HepG2 (cell line): ENCODE measurements at regions not wholly inside any gene's neighbourhood (a gene's known extent, or its start where the extent isn't known, plus 50 kb on each side); places are given as distances from the start of the nearest gene placed in this dataset.

Experiments used
- ATAC-seq: fragments of 200-7000 bp; cut with Tn5 transposase; 3 replicates; pipeline ENCODE4 v1.9.1; 2020; ENCODE audit warnings: mild to moderate bottlenecking, moderate library complexity
- BruUV-seq: library from RNA; stranded (reverse); fragments of 400-500 nt; replicated peaks from 2 replicates; lab custom pipeline; 2021; lab: Mats Ljungman, UMichigan
- CTCF ChIA-PET: fragments of 300-600 bp; formaldehyde crosslinking; extraction: SDS; loops from one replicate; lab custom pipeline; 2021; ENCODE audit warnings: low total read pairs, inconsistent platforms, low intra/inter-chr PET ratio; lab: Yijun Ruan, JAX
- POLR2A ChIA-PET: fragments of 350-600 bp; sonication (Branson Sonifier 250); formaldehyde crosslinking; loops from one replicate; lab custom pipeline; 2020; ENCODE audit warnings: antibody characterized with exemption, inconsistent platforms; lab: Yijun Ruan, JAX
- DNase-seq: peaks from one replicate; pipeline ENCODE4 v3.0.0-alpha.2; 2015; ENCODE audit warnings: low spot score
- FAIRE-seq: peaks from 3 replicates; lab custom pipeline; 2011; peaks lifted over from hg19 to GRCh38; lab: Jason Lieb, UNC
- H2AFZ ChIP-seq: one replicate; pipeline ENCODE4 v1.6.1; 2011; ENCODE audit warnings: low read length, inconsistent platforms
- H3K27ac ChIP-seq: fragments of 300-600 bp; 3 replicates; pipeline ENCODE4 v1.8.0; 2011; ENCODE audit warnings: mixed run types, mild to moderate bottlenecking, mixed read lengths, low read length, inconsistent platforms; ENCODE audit not compliant: insufficient read depth; ENCODE audit errors: extremely low read length
- H3K27me3 ChIP-seq, 2 experiments: fragments of 200-600 bp in 1 of 2; 2 replicates in 1 of 2; 3 replicates in 1 of 2; pipeline versions ENCODE4 v1.6.0 to v1.8.0; 2011; ENCODE audit warnings: low read length in 2 of 2, mild to moderate bottlenecking in 2 of 2, moderate library complexity in 2 of 2, inconsistent platforms in 1 of 2; ENCODE audit not compliant: insufficient read depth in 2 of 2, control insufficient read depth in 1 of 2
- H3K36me3 ChIP-seq, 2 experiments: fragments of 200-600 bp in 1 of 2; replicated peaks in 1 of 2; 2 replicates in 1 of 2; 3 replicates in 1 of 2; pipeline versions ENCODE4 v1.5.1 to v1.8.0; 2011; ENCODE audit warnings: low read length in 2 of 2, inconsistent platforms in 1 of 2; ENCODE audit not compliant: insufficient read depth in 2 of 2, control insufficient read depth in 1 of 2
- H3K4me1 ChIP-seq: 2 replicates; pipeline ENCODE4 v1.5.1; 2012; ENCODE audit warnings: low read length, inconsistent platforms; ENCODE audit not compliant: insufficient read depth
- H3K4me2 ChIP-seq: 2 replicates; pipeline ENCODE4 v1.6.0; 2011; ENCODE audit warnings: low read depth, low read length, inconsistent platforms
- H3K4me3 ChIP-seq, 3 experiments: fragments of 200-600 bp in 1 of 3; sonication (generic), shearing (Covaris generic) in 1 of 3; replicated peaks in 1 of 3; 2 replicates each; pipeline ENCODE4 v1.5.1; 2011 to 2016; ENCODE audit warnings: low read length in 3 of 3, inconsistent platforms in 2 of 3, low read depth in 2 of 3, mild to moderate bottlenecking in 2 of 3, control low read depth in 1 of 3, mixed read lengths in 1 of 3; ENCODE audit not compliant: insufficient read depth in 1 of 3
- H3K79me2 ChIP-seq: one replicate; pipeline ENCODE4 v1.6.1; 2011; ENCODE audit warnings: low read length, inconsistent platforms; ENCODE audit not compliant: insufficient read depth
- H3K9ac ChIP-seq: 2 replicates; pipeline ENCODE4 v1.6.0; 2011; ENCODE audit warnings: mild to moderate bottlenecking, low read depth, low read length, inconsistent platforms; ENCODE audit not compliant: insufficient read depth
- H3K9me3 ChIP-seq: 2 replicates; pipeline ENCODE4 v1.5.1; 2012; ENCODE audit warnings: mild to moderate bottlenecking, low read length
- H4K20me1 ChIP-seq: 2 replicates; pipeline ENCODE4 v1.6.0; 2011; ENCODE audit warnings: inconsistent platforms, mild to moderate bottlenecking, low read length, moderate library complexity; ENCODE audit not compliant: insufficient read depth
- EZH2 ChIP-seq: conservative IDR thresholded peaks from 2 replicates; pipeline ENCODE4 v1.6.1; 2012; ENCODE audit warnings: mild to moderate bottlenecking, low read depth, low read length, moderate library complexity
- GABPA ChIP-seq, 2 experiments: IDR thresholded peaks; 2 replicates each; pipeline ENCODE4 v1.6.1; 2011 to 2016; ENCODE audit warnings: low read depth in 2 of 2, low read length in 1 of 2, missing biosample characterization in 1 of 2, missing genetic modification characterization in 1 of 2
- LCORL ChIP-seq, 2 experiments: fragments of 450-650 bp in 1 of 2; sonication (generic) in 1 of 2; formaldehyde crosslinking in 1 of 2; IDR thresholded peaks; 2 replicates each; pipeline versions ENCODE4 v1.5.0 to v1.6.1; 2017 to 2020; ENCODE audit warnings: antibody characterized with exemption in 1 of 2, missing genetic modification reagents in 1 of 2
- MLXIP ChIP-seq: sonication (generic); formaldehyde crosslinking; IDR thresholded peaks from 2 replicates; pipeline ENCODE4 v1.9.0; 2021; ENCODE audit warnings: missing genetic modification reagents, borderline replicate concordance
- NFYB ChIP-seq: sonication (generic); formaldehyde crosslinking; IDR thresholded peaks from 2 replicates; pipeline ENCODE4 v1.4.0; 2020; ENCODE audit warnings: missing genetic modification reagents
- RBM39 ChIP-seq: fragments of 200-400 bp; formaldehyde crosslinking; IDR thresholded peaks from one replicate; pipeline ENCODE4 v1.6.1; 2018; ENCODE audit warnings: antibody characterized with exemption, mild to moderate bottlenecking, low read depth, low read length; ENCODE audit not compliant: poor library complexity, severe bottlenecking
- SKIL ChIP-seq: sonication (generic); formaldehyde crosslinking; IDR thresholded peaks from 2 replicates; pipeline ENCODE4 v1.8.0; 2022; ENCODE audit warnings: missing genetic modification reagents, mild to moderate bottlenecking, moderate library complexity, borderline replicate concordance
- ZBED4 ChIP-seq: sonication (generic); formaldehyde crosslinking; IDR thresholded peaks from 2 replicates; pipeline ENCODE4 v1.4.0; 2020; ENCODE audit warnings: missing genetic modification reagents, borderline replicate concordance
- in situ Hi-C: cut with HindIII; loops from 2 replicates; pipeline ENCODE4 v1.10.0; 2017; ENCODE audit warnings: low pct_unique_long_range_greater_than_20kb; ENCODE audit not compliant: extremely low pct_ligation_motif_present
- intact Hi-C: fragments of 100-400 bp; cut with micrococcal nuclease; formaldehyde crosslinking; loops from one replicate; pipeline ENCODE4 v1.10.0; 2022; ENCODE audit not compliant: unreplicated experiment
- TF ChIP-seq, protein P1 (sequence below): sonication (generic); formaldehyde crosslinking; IDR thresholded peaks from 2 replicates; pipeline ENCODE4 v1.4.0; 2020; ENCODE audit warnings: mild to moderate bottlenecking, missing genetic modification reagents

DNA sequence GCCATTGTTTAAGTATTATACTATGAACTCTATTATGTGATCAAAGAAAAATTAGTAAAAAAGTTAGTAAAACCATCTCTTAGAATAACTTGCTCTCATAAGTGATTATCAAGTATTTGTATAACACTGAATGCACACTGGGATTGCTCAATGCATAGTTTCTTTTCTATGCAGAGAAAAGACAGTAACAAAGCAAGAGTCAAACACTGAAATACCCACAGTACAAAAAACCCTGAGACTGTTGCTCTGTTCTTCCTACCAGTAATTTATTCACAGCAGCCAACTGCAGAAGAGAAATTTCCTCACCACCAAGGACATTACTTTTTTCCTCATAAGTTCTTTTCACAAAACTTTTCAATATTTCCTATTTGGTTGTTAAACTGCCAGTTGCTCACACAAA, 634.4 kb downstream of the DTWD2 start:
- no peaks in the 10 kb centered on the region for H3K36me3 ChIP-seq
- in situ Hi-C loops (no loop called here), intact Hi-C loops (no loop called here)
- DNase-seq: no peak
- H3K27me3 ChIP-seq: no peaks in the 10 kb centered on the region
- no peak for ATAC-seq
- ChIA-PET POLR2A (no interaction called here), CTCF (no interaction called here)
- FAIRE-seq: no peak
- no TSS peak for BruUV-seq
- no peaks in the 10 kb centered on the region for H3K79me2 ChIP-seq
- H3K4me1 ChIP-seq: no peaks in the 10 kb centered on the region
- H3K4me2 ChIP-seq: no peak overlapping the region
- no peak overlapping the region for H3K9ac ChIP-seq
- H4K20me1 ChIP-seq: no peaks in the 10 kb centered on the region
- no peak overlapping the region for H3K27ac ChIP-seq
- H3K4me3 ChIP-seq: no peak overlapping the region
- H3K9me3 ChIP-seq: no peaks in the 10 kb centered on the region
- no peak overlapping the region for H2AFZ ChIP-seq
- TF ChIP-seq RBM39 (no peak), GABPA (IDR thresholded peaks at IDR 0.05; ENCODE audit: low read depth, low read length) (no peak), GABPA (CRISPR knock-in tag; IDR thresholded peaks at IDR 0.05; ENCODE audit: low read depth) (no peak), MLXIP (no peak), NFYB (CRISPR knock-in tag) (no peak), LCORL (IDR thresholded peaks at IDR 0.05) (no peak), LCORL (CRISPR knock-in tag; IDR thresholded peaks at IDR 0.05) (no peak), SKIL (CRISPR knock-in tag) (no peak), ZBED4 (CRISPR knock-in tag) (no peak), EZH2 (no peak)
- TF ChIP-seq, protein P1, sequence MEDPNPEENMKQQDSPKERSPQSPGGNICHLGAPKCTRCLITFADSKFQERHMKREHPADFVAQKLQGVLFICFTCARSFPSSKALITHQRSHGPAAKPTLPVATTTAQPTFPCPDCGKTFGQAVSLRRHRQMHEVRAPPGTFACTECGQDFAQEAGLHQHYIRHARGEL (CRISPR knock-in tag): no peak
